Fibroblast of lung (primary cell): ENCODE measurements at regions not wholly inside any gene's neighbourhood (a gene's known extent, or its start where the extent isn't known, plus 50 kb on each side); places are given as distances from the start of the nearest gene placed in this dataset.

Experiments
- EZH2 ChIP-seq: IDR thresholded peaks from 2 replicates; pipeline ENCODE4 v1.5.1; 2012; ENCODE audit warnings: low read length, control low read depth, mild to moderate bottlenecking; ENCODE audit errors: missing control alignments
- TF ChIP-seq, protein P1 (sequence below), 2 donors: IDR thresholded peaks in 1 of 2; conservative IDR thresholded peaks in 1 of 2; 1 replicate in 1 of 2; 2 replicates in 1 of 2; pipeline ENCODE4 v1.5.1; 2011 to 2012; ENCODE audit warnings: low read length in 2 of 2, control low read depth in 1 of 2, inconsistent platforms in 1 of 2, low read depth in 1 of 2, mild to moderate bottlenecking in 1 of 2

DNA sequence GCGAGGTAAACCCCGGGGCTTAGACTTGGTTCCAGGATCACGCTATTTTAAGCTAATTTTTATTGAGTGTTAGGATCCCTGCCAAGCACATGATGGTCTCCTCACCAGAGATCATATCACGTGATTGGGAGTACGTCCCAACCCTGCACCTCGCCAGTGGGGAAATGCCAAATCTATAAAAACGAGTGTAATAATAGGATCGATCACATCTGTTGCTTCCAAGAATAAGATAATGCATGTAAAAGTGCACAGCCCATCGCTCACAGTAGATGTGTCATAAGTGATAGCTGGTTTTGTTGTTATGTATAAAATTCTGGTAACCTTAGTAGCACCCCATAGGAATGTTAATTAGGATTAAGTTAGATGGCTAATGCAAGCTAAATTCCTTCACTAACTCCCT lies 581.0 kb upstream of the TMEM132C start:
- TF ChIP-seq, protein P1, sequence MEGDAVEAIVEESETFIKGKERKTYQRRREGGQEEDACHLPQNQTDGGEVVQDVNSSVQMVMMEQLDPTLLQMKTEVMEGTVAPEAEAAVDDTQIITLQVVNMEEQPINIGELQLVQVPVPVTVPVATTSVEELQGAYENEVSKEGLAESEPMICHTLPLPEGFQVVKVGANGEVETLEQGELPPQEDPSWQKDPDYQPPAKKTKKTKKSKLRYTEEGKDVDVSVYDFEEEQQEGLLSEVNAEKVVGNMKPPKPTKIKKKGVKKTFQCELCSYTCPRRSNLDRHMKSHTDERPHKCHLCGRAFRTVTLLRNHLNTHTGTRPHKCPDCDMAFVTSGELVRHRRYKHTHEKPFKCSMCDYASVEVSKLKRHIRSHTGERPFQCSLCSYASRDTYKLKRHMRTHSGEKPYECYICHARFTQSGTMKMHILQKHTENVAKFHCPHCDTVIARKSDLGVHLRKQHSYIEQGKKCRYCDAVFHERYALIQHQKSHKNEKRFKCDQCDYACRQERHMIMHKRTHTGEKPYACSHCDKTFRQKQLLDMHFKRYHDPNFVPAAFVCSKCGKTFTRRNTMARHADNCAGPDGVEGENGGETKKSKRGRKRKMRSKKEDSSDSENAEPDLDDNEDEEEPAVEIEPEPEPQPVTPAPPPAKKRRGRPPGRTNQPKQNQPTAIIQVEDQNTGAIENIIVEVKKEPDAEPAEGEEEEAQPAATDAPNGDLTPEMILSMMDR (conservative IDR thresholded peaks at IDR 0.05 in 1 of 2, IDR thresholded peaks at IDR 0.05 in 1 of 2; ENCODE audit: low read depth in 1 of 2, low read length in 2 of 2): no peak
- no peak for TF ChIP-seq EZH2
